Right lobe of liver (tissue), 4 donors: ENCODE measurements at regions not wholly inside any gene's neighbourhood (a gene's known extent, or its start where the extent isn't known, plus 50 kb on each side); places are given as distances from the start of the nearest gene placed in this dataset.

Source experiments
- POLR2A ChIP-seq: fragments of 450-650 bp; IDR thresholded peaks from one replicate; pipeline ENCODE4 v1.6.1; 2017; ENCODE audit warnings: antibody characterized with exemption, mild to moderate bottlenecking
- TF ChIP-seq, protein P1 (sequence below), 4 donors: fragments of 200-600 bp in 3 of 4; fragments of 450-650 bp in 1 of 4; IDR thresholded peaks; one replicate each; pipeline versions ENCODE4 v1.5.1 to v1.8.0; 2016 to 2022; ENCODE audit warnings: antibody characterized with exemption in 4 of 4, mild to moderate bottlenecking in 2 of 4
- donor health status: DM: no; HTN: no; CAD: no.
- donor health status: DM: no; HTN: no; CAD: no.
- donor health status: DM: no; HTN: yes; CAD: no.

DNA sequence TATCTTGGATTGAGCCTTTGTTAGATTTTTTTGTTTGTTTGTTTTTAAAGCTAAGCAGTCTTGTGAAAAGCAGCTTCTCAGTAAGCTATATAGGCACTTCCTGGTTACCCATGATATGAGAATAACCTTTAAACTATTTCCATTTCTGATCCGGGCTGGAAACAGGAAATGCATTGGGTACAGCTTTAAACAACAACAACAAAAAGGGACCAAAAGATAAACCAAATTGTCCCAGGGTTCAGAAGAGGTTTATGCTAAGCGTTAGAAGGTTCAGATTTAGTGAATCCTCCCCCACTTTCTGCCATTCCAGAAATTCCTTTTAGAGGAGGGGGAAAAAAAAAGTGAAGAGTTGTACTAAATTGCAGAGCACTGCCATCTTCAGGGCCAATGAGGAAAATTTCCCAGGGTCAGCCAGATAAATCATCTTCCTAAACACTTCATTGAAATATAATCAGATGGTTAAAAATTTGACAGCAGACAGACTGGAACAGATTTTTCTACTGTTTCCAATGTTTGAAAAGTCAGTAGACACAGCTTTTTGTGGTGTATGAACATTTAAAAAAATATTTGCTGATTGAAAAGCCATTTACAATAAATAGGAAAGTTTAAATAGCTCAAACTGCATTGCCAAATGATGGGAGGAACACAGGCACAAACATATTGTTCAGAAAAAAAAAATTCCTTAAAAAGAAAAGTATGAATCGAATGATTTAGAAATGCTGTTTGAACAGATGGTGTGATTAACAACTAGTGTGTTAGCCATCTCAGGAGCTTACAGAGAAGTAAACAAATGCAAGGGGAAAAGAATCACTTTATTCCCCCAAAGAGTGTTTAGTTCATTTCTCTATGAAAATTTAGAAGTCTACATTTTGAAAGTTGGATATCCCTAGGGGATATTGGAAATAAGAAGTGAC, 189.9 kb upstream of the TANK start:
- TF ChIP-seq, protein P1, sequence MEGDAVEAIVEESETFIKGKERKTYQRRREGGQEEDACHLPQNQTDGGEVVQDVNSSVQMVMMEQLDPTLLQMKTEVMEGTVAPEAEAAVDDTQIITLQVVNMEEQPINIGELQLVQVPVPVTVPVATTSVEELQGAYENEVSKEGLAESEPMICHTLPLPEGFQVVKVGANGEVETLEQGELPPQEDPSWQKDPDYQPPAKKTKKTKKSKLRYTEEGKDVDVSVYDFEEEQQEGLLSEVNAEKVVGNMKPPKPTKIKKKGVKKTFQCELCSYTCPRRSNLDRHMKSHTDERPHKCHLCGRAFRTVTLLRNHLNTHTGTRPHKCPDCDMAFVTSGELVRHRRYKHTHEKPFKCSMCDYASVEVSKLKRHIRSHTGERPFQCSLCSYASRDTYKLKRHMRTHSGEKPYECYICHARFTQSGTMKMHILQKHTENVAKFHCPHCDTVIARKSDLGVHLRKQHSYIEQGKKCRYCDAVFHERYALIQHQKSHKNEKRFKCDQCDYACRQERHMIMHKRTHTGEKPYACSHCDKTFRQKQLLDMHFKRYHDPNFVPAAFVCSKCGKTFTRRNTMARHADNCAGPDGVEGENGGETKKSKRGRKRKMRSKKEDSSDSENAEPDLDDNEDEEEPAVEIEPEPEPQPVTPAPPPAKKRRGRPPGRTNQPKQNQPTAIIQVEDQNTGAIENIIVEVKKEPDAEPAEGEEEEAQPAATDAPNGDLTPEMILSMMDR (IDR thresholded peaks at IDR 0.05): peak; percentile 66 to 74 (median 70)
- TF ChIP-seq POLR2A: no peak
